ENCODE measurements at regions not wholly inside any gene's neighbourhood (a gene's known extent, or its start where the extent isn't known, plus 50 kb on each side); places are given as distances from the start of the nearest gene placed in this dataset.

GRCh38 chr7:86282014-86282682 is 361.6 kb upstream of the GRM3 start:
- WGBS, 5 donors, result 90 to 95% (median 93%) methylated on average over 22 to 38 of the region's 38 CpGs
- TF ChIP-seq POLR2A (IDR thresholded peaks at IDR 0.05) (no peak), POLR2AphosphoS5 (IDR thresholded peaks at IDR 0.05) (no peak), CTCF (IDR thresholded peaks at IDR 0.05 in 8 of 11, conservative IDR thresholded peaks at IDR 0.05 in 3 of 11) (no peak)
- H3K4me1 ChIP-seq, result no peaks in the 10 kb centered on the region
- H3K4me3 ChIP-seq, result no peak overlapping the region
- H3K27ac ChIP-seq, result no peak overlapping the region
- no peaks in the 10 kb centered on the region for H3K27me3 ChIP-seq (replicated peaks in 1 of 7)
- H3K9me3 ChIP-seq, result peaks cover 0 to 13% (median 3%) of the 10 kb centered on the region in 8 donors
- intact Hi-C loops (cut with DNase I; ENCODE audit: low total_unique reads), result no loop called here
- peak; percentile 71 for DNase-seq
- H3K36me3 ChIP-seq, result no peaks in the 10 kb centered on the region

GRCh38 chr7:86280150-86280549 is 363.6 kb upstream of the GRM3 start:
- Histone ChIP-seq H3K36me3 (no peaks in the 10 kb centered on the region), H3K27ac (no peak overlapping the region), H3K27me3 (replicated peaks in 1 of 7) (no peaks in the 10 kb centered on the region), H3K4me1 (no peaks in the 10 kb centered on the region), H3K9me3 (peaks cover 0 to 22% (median 10%) of the 10 kb centered on the region in 8 donors), H3K4me3 (no peak overlapping the region)
- DNase-seq, result no peak
- TF ChIP-seq CTCF (IDR thresholded peaks at IDR 0.05 in 8 of 11, conservative IDR thresholded peaks at IDR 0.05 in 3 of 11) (no peak), POLR2A (IDR thresholded peaks at IDR 0.05) (no peak), POLR2AphosphoS5 (IDR thresholded peaks at IDR 0.05) (no peak)
- intact Hi-C loops (cut with DNase I; ENCODE audit: low total_unique reads), result no loop called here

GRCh38 chr7:86262781-86263180 is 380.9 kb upstream of the GRM3 start:
- intact Hi-C loops (cut with DNase I; ENCODE audit: low total_unique reads), result no loop called here
- no peak overlapping the region for H3K4me3 ChIP-seq
- no peaks in the 10 kb centered on the region for H3K27me3 ChIP-seq (replicated peaks in 1 of 7)
- H3K36me3 ChIP-seq, result no peaks in the 10 kb centered on the region
- TF ChIP-seq POLR2AphosphoS5 (IDR thresholded peaks at IDR 0.05) (no peak), CTCF (IDR thresholded peaks at IDR 0.05 in 8 of 11, conservative IDR thresholded peaks at IDR 0.05 in 3 of 11) (no peak), POLR2A (IDR thresholded peaks at IDR 0.05) (no peak)
- 86 to 95% (median 92%) methylated on average over 2 of the region's 2 CpGs for WGBS, 5 donors
- H3K27ac ChIP-seq, result no peak overlapping the region
- no peaks in the 10 kb centered on the region for H3K4me1 ChIP-seq
- peaks cover 0 to 5% (median 1%) of the 10 kb centered on the region in 8 donors for H3K9me3 ChIP-seq
- no peak for DNase-seq

GRCh38 chr7:86257894-86258293 is 385.8 kb upstream of the GRM3 start:
- H3K9me3 ChIP-seq, result peaks cover 0 to 29% (median 12%) of the 10 kb centered on the region in 8 donors

More at GRCh38 chr7:86257894-86258293, 385.8 kb upstream of the GRM3 start:
- Histone ChIP-seq H3K27ac (no peak overlapping the region), H3K36me3 (no peaks in the 10 kb centered on the region), H3K27me3 (replicated peaks in 1 of 7) (no peaks in the 10 kb centered on the region), H3K4me3 (no peak overlapping the region), H3K4me1 (no peaks in the 10 kb centered on the region)
- DNase-seq, result no peak
- no peak for TF ChIP-seq POLR2A (IDR thresholded peaks at IDR 0.05)
- TF ChIP-seq POLR2AphosphoS5 (IDR thresholded peaks at IDR 0.05), result no peak
- no peak for TF ChIP-seq CTCF (IDR thresholded peaks at IDR 0.05 in 8 of 11, conservative IDR thresholded peaks at IDR 0.05 in 3 of 11)
- 89 to 94% (median 93%) methylated on average over 4 of the region's 4 CpGs for WGBS, 5 donors
- intact Hi-C loops (cut with DNase I; ENCODE audit: low total_unique reads), result no loop called here

All from spleen (tissue), 11 donors.